ENCODE measurements at regions not wholly inside any gene's neighbourhood (a gene's known extent, or its start where the extent isn't known, plus 50 kb on each side); places are given as distances from the start of the nearest gene placed in this dataset.
A peak's percentile ranks its signal among the peaks of the same experiment; 100 is the strongest.

GRCh38 chr15:70533931-70534742 is 229.2 kb downstream of the UACA start:
- Histone ChIP-seq H3K4me1 (replicated peaks in 1 of 2; ENCODE audit: control insufficient read depth in 2 of 2, insufficient read depth in 2 of 2, low read length in 2 of 2) (no peaks in the 10 kb centered on the region), H3K4me3 (no peak overlapping the region), H2AFZ (ENCODE audit: low read depth, low read length) (no peak overlapping the region), H3K36me3 (ENCODE audit: control insufficient read depth, insufficient read depth, low read length) (no peaks in the 10 kb centered on the region), H3K9me1 (ENCODE audit: control insufficient read depth, insufficient read depth, low read length) (no peaks in the 10 kb centered on the region), H4K20me1 (replicated peaks; ENCODE audit: control insufficient read depth, insufficient read depth, low read length) (no peaks in the 10 kb centered on the region), H3K9ac (ENCODE audit: insufficient read depth in 1 of 2, low read depth in 2 of 2, low read length in 2 of 2) (no peak overlapping the region), H3K27ac (ENCODE audit: extremely low read depth, low read depth, low read length) (no peak overlapping the region), H3K79me2 (ENCODE audit: control insufficient read depth, insufficient read depth, low read length) (no peaks in the 10 kb centered on the region), H3K9me3 (replicated peaks; ENCODE audit: control insufficient read depth, insufficient read depth, low read depth, low read length) (no peaks in the 10 kb centered on the region), H3K4me2 (ENCODE audit: insufficient read depth, low read length) (no peak overlapping the region), H3K27me3 (ENCODE audit: control insufficient read depth in 2 of 2, insufficient read depth in 2 of 2, low read length in 2 of 2) (peaks cover 6 to 38% of the 10 kb centered on the region in 2 experiments; a peak in 3 of 5 replicates)
- WGBS (ENCODE audit: insufficient coverage, low coverage, missing lambda C conversion rate), result 0% methylated on average over 3 of the region's 4 CpGs
- intact Hi-C loops (cut with micrococcal nuclease) (no loop called here), in situ Hi-C loops (cut with MboI) (no loop called here)
- TF ChIP-seq, protein P1, sequence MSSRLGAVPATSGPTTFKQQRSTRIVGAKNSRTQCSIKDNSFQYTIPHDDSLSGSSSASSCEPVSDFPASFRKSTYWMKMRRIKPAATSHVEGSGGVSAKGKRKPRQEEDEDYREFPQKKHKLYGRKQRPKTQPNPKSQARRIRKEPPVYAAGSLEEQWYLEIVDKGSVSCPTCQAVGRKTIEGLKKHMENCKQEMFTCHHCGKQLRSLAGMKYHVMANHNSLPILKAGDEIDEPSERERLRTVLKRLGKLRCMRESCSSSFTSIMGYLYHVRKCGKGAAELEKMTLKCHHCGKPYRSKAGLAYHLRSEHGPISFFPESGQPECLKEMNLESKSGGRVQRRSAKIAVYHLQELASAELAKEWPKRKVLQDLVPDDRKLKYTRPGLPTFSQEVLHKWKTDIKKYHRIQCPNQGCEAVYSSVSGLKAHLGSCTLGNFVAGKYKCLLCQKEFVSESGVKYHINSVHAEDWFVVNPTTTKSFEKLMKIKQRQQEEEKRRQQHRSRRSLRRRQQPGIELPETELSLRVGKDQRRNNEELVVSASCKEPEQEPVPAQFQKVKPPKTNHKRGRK (tag; IDR thresholded peaks at IDR 0.05), result peak; percentile 70
- no peak for TF ChIP-seq TSHZ1 (CRISPR knock-in tag; IDR thresholded peaks at IDR 0.05)
- ChIA-PET POLR2A (interaction anchor here (0.7 to 0.8 kb wide), 2 partner anchors 972 to 1217 kb away, joined by 3 to 4 read pairs; no protein-coding TSS in a partner anchor), CTCF (ENCODE audit: low intra/inter-chr PET ratio) (no interaction called here)
- DNase-seq (ENCODE audit: extremely low read depth in 1 of 4, low spot score in 3 of 4) (no peak), ATAC-seq (no peak), FAIRE-seq (no peak)
- BruUV-seq (replicated peaks), result no TSS peak
